Medulla oblongata (tissue), 1 donor: ENCODE measurements at regions not wholly inside any gene's neighbourhood (a gene's known extent, or its start where the extent isn't known, plus 50 kb on each side); places are given as distances from the start of the nearest gene placed in this dataset.
"Not testable (repeated sequence)": the region's sequence is repeated elsewhere in the genome, so short reads cannot be mapped to it uniquely, and the experiment has no call there.

Source experiments
- DNase-seq: peaks from one replicate; pipeline ENCODE4 v3.0.0-alpha.2; 2015; ENCODE audit errors: extremely low spot score

GRCh38 chrX:28408017-28408723 is 179.1 kb upstream of the IL1RAPL1 start:
- DNase-seq, result no peak

- no peak for DNase-seq
Measured at GRCh38 chrX:28398342-28398741, 188.9 kb upstream of the IL1RAPL1 start.

GRCh38 chrX:28391528-28391927 is 195.7 kb upstream of the IL1RAPL1 start:
- no peak for DNase-seq

GRCh38 chrX:28379103-28379502 is 208.1 kb upstream of the IL1RAPL1 start:
- DNase-seq, result peak; percentile 1

GRCh38 chrX:28367649-28368048 is 219.6 kb upstream of the IL1RAPL1 start:
- not testable (repeated sequence) for DNase-seq

- no peak for DNase-seq
Measured at GRCh38 chrX:28351801-28352200, 235.4 kb upstream of the IL1RAPL1 start.

GRCh38 chrX:28349888-28350287 is 237.4 kb upstream of the IL1RAPL1 start:
- no peak for DNase-seq

- no peak for DNase-seq
Measured at GRCh38 chrX:28347476-28347875, 239.8 kb upstream of the IL1RAPL1 start.

- DNase-seq, result no peak
Measured at GRCh38 chrX:28329156-28329555, 258.1 kb upstream of the IL1RAPL1 start.

- no peak for DNase-seq
Measured at GRCh38 chrX:28324321-28324721, 262.9 kb upstream of the IL1RAPL1 start.

GRCh38 chrX:28321286-28321685 is 266.0 kb upstream of the IL1RAPL1 start:
- DNase-seq, result no peak

- no peak for DNase-seq
Measured at GRCh38 chrX:28312965-28313364, 274.3 kb upstream of the IL1RAPL1 start.

GRCh38 chrX:28312259-28312658 is 275.0 kb upstream of the IL1RAPL1 start:
- no peak for DNase-seq

GRCh38 chrX:28311466-28311865 is 275.8 kb upstream of the IL1RAPL1 start:
- no peak for DNase-seq

- no peak for DNase-seq
Measured at GRCh38 chrX:28303486-28303885, 283.8 kb upstream of the IL1RAPL1 start.

- DNase-seq, result no peak
Measured at GRCh38 chrX:28278726-28279125, 297.5 kb upstream of the DCAF8L1 start.

- no peak for DNase-seq
Measured at GRCh38 chrX:28278251-28278650, 297.0 kb upstream of the DCAF8L1 start.

- no peak for DNase-seq
Measured at GRCh38 chrX:28273736-28274135, 292.5 kb upstream of the DCAF8L1 start.

GRCh38 chrX:28246675-28247074 is 265.4 kb upstream of the DCAF8L1 start:
- no peak for DNase-seq

GRCh38 chrX:28229217-28229616 is 248.0 kb upstream of the DCAF8L1 start:
- DNase-seq, result no peak

GRCh38 chrX:28225513-28225912 is 244.3 kb upstream of the DCAF8L1 start:
- no peak for DNase-seq

- DNase-seq, result no peak
Measured at GRCh38 chrX:28223991-28224390, 242.7 kb upstream of the DCAF8L1 start.

GRCh38 chrX:28223469-28223868 is 242.2 kb upstream of the DCAF8L1 start:
- no peak for DNase-seq

GRCh38 chrX:28205905-28206304 is 224.7 kb upstream of the DCAF8L1 start:
- no peak for DNase-seq
